ENCODE measurements at regions not wholly inside any gene's neighbourhood (a gene's known extent, or its start where the extent isn't known, plus 50 kb on each side); places are given as distances from the start of the nearest gene placed in this dataset.

GRCh38 chr4:28386776-28387175 lies 1526.1 kb downstream of the STIM2 start:
- TF ChIP-seq, protein P1, sequence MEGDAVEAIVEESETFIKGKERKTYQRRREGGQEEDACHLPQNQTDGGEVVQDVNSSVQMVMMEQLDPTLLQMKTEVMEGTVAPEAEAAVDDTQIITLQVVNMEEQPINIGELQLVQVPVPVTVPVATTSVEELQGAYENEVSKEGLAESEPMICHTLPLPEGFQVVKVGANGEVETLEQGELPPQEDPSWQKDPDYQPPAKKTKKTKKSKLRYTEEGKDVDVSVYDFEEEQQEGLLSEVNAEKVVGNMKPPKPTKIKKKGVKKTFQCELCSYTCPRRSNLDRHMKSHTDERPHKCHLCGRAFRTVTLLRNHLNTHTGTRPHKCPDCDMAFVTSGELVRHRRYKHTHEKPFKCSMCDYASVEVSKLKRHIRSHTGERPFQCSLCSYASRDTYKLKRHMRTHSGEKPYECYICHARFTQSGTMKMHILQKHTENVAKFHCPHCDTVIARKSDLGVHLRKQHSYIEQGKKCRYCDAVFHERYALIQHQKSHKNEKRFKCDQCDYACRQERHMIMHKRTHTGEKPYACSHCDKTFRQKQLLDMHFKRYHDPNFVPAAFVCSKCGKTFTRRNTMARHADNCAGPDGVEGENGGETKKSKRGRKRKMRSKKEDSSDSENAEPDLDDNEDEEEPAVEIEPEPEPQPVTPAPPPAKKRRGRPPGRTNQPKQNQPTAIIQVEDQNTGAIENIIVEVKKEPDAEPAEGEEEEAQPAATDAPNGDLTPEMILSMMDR (IDR thresholded peaks at IDR 0.05; ENCODE audit: low read depth, low read length): no peak
- DNase-seq (ENCODE audit: low read depth in 2 of 2): no peak
- no peak overlapping the region for H3K4me3 ChIP-seq (replicated peaks in 1 of 2; ENCODE audit: low read depth in 2 of 2, low read length in 2 of 2)

DNA sequence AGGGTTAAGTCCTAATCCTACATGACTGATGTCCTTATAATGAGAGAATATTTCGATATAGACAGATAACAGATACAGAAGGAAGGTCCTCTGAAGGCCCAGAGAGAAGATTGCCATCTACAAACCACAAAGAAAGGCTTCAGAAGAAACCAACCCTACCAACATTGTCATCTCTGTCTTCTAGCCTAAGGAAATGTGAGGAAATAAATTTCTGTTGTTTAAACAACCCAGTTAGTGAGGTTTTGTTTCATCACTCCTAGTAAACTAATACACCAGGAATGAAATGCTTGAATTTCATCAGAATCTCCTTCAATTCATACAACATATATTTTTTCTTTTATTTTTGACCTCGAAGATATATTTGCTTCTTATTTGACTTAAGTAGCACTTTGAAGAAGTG lies 1527.8 kb downstream of the STIM2 start:
- TF ChIP-seq, protein P1 (IDR thresholded peaks at IDR 0.05; ENCODE audit: low read depth, low read length): no peak
- H3K4me3 ChIP-seq (replicated peaks in 1 of 2; ENCODE audit: low read depth in 2 of 2, low read length in 2 of 2): no peak overlapping the region
- DNase-seq (ENCODE audit: low read depth in 2 of 2): peak in 1 of 2 donors; percentile 60

GRCh38 chr4:28391877-28392276 lies 1531.2 kb downstream of the STIM2 start:
- TF ChIP-seq, protein P1 (IDR thresholded peaks at IDR 0.05; ENCODE audit: low read depth, low read length): no peak
- DNase-seq (ENCODE audit: low read depth in 2 of 2): peak in 1 of 2 donors; percentile 82

GRCh38 chr4:28402751-28403150 lies 1542.1 kb downstream of the STIM2 start:
- no peak for DNase-seq (ENCODE audit: low read depth in 2 of 2)
- TF ChIP-seq, protein P1 (IDR thresholded peaks at IDR 0.05; ENCODE audit: low read depth, low read length): no peak
- H3K4me3 ChIP-seq (replicated peaks in 1 of 2; ENCODE audit: low read depth in 2 of 2, low read length in 2 of 2): no peak overlapping the region

More at GRCh38 chr4:28391877-28392276, 1531.2 kb downstream of the STIM2 start:
- no peak overlapping the region for H3K4me3 ChIP-seq (replicated peaks in 1 of 2; ENCODE audit: low read depth in 2 of 2, low read length in 2 of 2)

- H3K4me3 ChIP-seq (replicated peaks in 1 of 2; ENCODE audit: low read depth in 2 of 2, low read length in 2 of 2): no peak overlapping the region
- no peak for DNase-seq (ENCODE audit: low read depth in 2 of 2)
- TF ChIP-seq, protein P1 (IDR thresholded peaks at IDR 0.05; ENCODE audit: low read depth, low read length): no peak
Measured at GRCh38 chr4:28421221-28421620, 1560.6 kb downstream of the STIM2 start.

- TF ChIP-seq, protein P1 (IDR thresholded peaks at IDR 0.05; ENCODE audit: low read depth, low read length): no peak
- no peak for DNase-seq (ENCODE audit: low read depth in 2 of 2)
- H3K4me3 ChIP-seq (replicated peaks in 1 of 2; ENCODE audit: low read depth in 2 of 2, low read length in 2 of 2): no peak overlapping the region
Measured at GRCh38 chr4:28426251-28426650, 1565.6 kb downstream of the STIM2 start.

All from cardiac fibroblast (primary cell).